ENCODE measurements at regions not wholly inside any gene's neighbourhood (a gene's known extent, or its start where the extent isn't known, plus 50 kb on each side); places are given as distances from the start of the nearest gene placed in this dataset.

DNA sequence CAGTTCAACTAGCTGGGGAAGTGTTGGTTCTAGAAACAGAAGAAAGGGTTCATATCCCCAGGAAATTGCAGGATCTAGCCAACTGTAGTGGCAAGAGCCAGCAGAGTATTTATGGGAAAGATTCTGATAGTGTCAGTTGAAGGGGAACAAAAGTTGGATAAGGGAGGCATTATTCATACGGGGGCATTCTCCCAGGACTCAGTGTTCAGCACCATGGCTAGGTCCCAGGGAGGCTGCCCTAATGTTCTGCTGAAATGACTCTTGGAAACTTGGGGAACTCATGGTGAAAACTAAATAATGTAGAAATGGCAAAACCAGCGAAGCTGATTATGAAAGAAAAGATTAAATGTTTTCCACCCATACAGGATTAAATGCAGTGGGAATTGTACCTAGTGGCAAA is 543.7 kb downstream of the TRIB2 start:
- TF ChIP-seq EZH2phosphoT487 (IDR thresholded peaks at IDR 0.05; ENCODE audit: insufficient read depth, low read depth) (no peak), EZH2 (IDR thresholded peaks at IDR 0.05; ENCODE audit: insufficient read depth, poor library complexity, severe bottlenecking) (no peak)

All from GM23248 (cell line).